Endothelial cell of umbilical vein (primary cell): ENCODE measurements at regions not wholly inside any gene's neighbourhood (a gene's known extent, or its start where the extent isn't known, plus 50 kb on each side); places are given as distances from the start of the nearest gene placed in this dataset.

ENCODE experiments used
- BruUV-seq: library from RNA; stranded (reverse); fragments of 400-500 nt; replicated peaks from 2 replicates; lab custom pipeline; 2021; lab: Mats Ljungman, UMichigan
- CTCF ChIA-PET: fragments of 300-600, 350-600 bp; sonication (Branson Sonifier 250); formaldehyde crosslinking; loops from one replicate; lab custom pipeline; 2021; ENCODE audit warnings: antibody characterized with exemption, inconsistent platforms; lab: Charles Lee
- POLR2A ChIA-PET: fragments of 300-600, 350-600 bp; sonication (Branson Sonifier 250); formaldehyde crosslinking; loops from one replicate; lab custom pipeline; 2021; ENCODE audit warnings: antibody characterized with exemption, inconsistent platforms; lab: Charles Lee
- DNase-seq: peaks from one replicate; pipeline ENCODE4 v3.0.0-alpha.2; 2011; ENCODE audit warnings: low read depth, low spot score
- FAIRE-seq: peaks from 2 replicates; lab custom pipeline; 2011; peaks lifted over from hg19 to GRCh38; lab: Jason Lieb, UNC
- H2AFZ ChIP-seq: 2 replicates; pipeline ENCODE4 v1.6.0; 2012; ENCODE audit warnings: low read depth, low read length, control low read depth, inconsistent platforms
- H3K27ac ChIP-seq: 2 replicates; pipeline ENCODE4 v1.5.1; 2011; ENCODE audit warnings: low read depth, mild to moderate bottlenecking, control low read depth, low read length, moderate library complexity; ENCODE audit not compliant: insufficient read depth
- H3K27me3 ChIP-seq, 2 experiments: 2 replicates each; pipeline versions ENCODE4 v1.6.0 to v1.6.1; 2011; ENCODE audit warnings: low read length in 2 of 2, mixed read lengths in 1 of 2; ENCODE audit not compliant: control insufficient read depth in 2 of 2, insufficient read depth in 2 of 2
- H3K36me3 ChIP-seq, 2 experiments: 2 replicates in 1 of 2; 3 replicates in 1 of 2; pipeline ENCODE4 v1.5.1; 2011; ENCODE audit warnings: low read length in 2 of 2, mild to moderate bottlenecking in 1 of 2, moderate library complexity in 1 of 2; ENCODE audit not compliant: control insufficient read depth in 2 of 2, insufficient read depth in 2 of 2; ENCODE audit errors: extremely low read depth in 1 of 2
- H3K4me1 ChIP-seq: 3 replicates; pipeline ENCODE4 v1.5.1; 2011; ENCODE audit warnings: mild to moderate bottlenecking, low read length; ENCODE audit not compliant: control insufficient read depth, insufficient read depth; ENCODE audit errors: extremely low read depth
- H3K4me2 ChIP-seq: 2 replicates; pipeline ENCODE4 v1.6.1; 2011; ENCODE audit warnings: low read length, control low read depth, mixed read lengths; ENCODE audit not compliant: insufficient read depth
- H3K4me3 ChIP-seq, 3 experiments: fragments of 200-600 bp in 1 of 3; sonication (generic), shearing (Covaris generic) in 1 of 3; replicated peaks in 1 of 3; 2 replicates each; pipeline ENCODE4 v1.5.1; 2011 to 2016; ENCODE audit warnings: control low read depth in 3 of 3, low read length in 3 of 3, mild to moderate bottlenecking in 2 of 3, inconsistent platforms in 1 of 3, low read depth in 1 of 3, moderate library complexity in 1 of 3; ENCODE audit not compliant: insufficient read depth in 1 of 3
- H3K79me2 ChIP-seq: 2 replicates; pipeline ENCODE4 v1.6.0; 2012; ENCODE audit warnings: low read length, inconsistent platforms; ENCODE audit not compliant: control insufficient read depth, insufficient read depth
- H3K9ac ChIP-seq: replicated peaks from 2 replicates; pipeline ENCODE3; 2011; ENCODE audit warnings: low read length, control low read depth; ENCODE audit not compliant: insufficient read depth; ENCODE audit errors: extremely low read depth
- H3K9me1 ChIP-seq: replicated peaks from 3 replicates; pipeline ENCODE4 v1.6.0; 2011; ENCODE audit warnings: mild to moderate bottlenecking, low read length; ENCODE audit not compliant: control insufficient read depth, insufficient read depth; ENCODE audit errors: extremely low read depth
- H3K9me3 ChIP-seq: replicated peaks from 2 replicates; pipeline ENCODE4 v1.5.1; 2012; ENCODE audit warnings: low read length, inconsistent platforms; ENCODE audit not compliant: control insufficient read depth, insufficient read depth
- H4K20me1 ChIP-seq: replicated peaks from 2 replicates; pipeline ENCODE3; 2011; ENCODE audit warnings: mild to moderate bottlenecking, low read length; ENCODE audit not compliant: control insufficient read depth, insufficient read depth; ENCODE audit errors: extremely low read depth
- CTCF ChIP-seq, 2 donors: IDR thresholded peaks; 1 replicate in 1 of 2; 2 replicates in 1 of 2; pipeline ENCODE4 v1.5.1; 2011; ENCODE audit warnings: low read length in 2 of 2, mild to moderate bottlenecking in 2 of 2, moderate library complexity in 2 of 2, control low read depth in 1 of 2, inconsistent platforms in 1 of 2, low read depth in 1 of 2; ENCODE audit not compliant: insufficient read depth in 1 of 2; ENCODE audit errors: extremely low read depth in 1 of 2
- EZH2 ChIP-seq: IDR thresholded peaks from 2 replicates; pipeline ENCODE4 v1.6.1; 2012; ENCODE audit warnings: borderline replicate concordance, low read depth, mild to moderate bottlenecking, moderate library complexity, low read length, inconsistent platforms; ENCODE audit not compliant: severe bottlenecking
- FOS ChIP-seq: IDR thresholded peaks from 2 replicates; pipeline ENCODE4 v1.6.1; 2011; ENCODE audit warnings: mild to moderate bottlenecking, low read length, moderate library complexity, borderline replicate concordance; ENCODE audit not compliant: insufficient read depth
- GATA2 ChIP-seq: IDR thresholded peaks from 2 replicates; pipeline ENCODE4 v1.7.0; 2011; ENCODE audit warnings: low read depth, mild to moderate bottlenecking, moderate library complexity, mixed read lengths, low read length; ENCODE audit not compliant: insufficient read length, insufficient read depth
- JUN ChIP-seq: IDR thresholded peaks from 2 replicates; pipeline ENCODE4 v1.6.1; 2011; ENCODE audit warnings: borderline replicate concordance, low read depth; ENCODE audit not compliant: insufficient read length, insufficient read depth
- MAX ChIP-seq: IDR thresholded peaks from 2 replicates; pipeline ENCODE4 v1.6.1; 2011; ENCODE audit not compliant: insufficient read depth, insufficient read length
- MYC ChIP-seq: IDR thresholded peaks from one replicate; pipeline ENCODE4 v1.6.1; 2011; ENCODE audit warnings: mild to moderate bottlenecking, low read depth, low read length
- POLR2A ChIP-seq: IDR thresholded peaks from 2 replicates; pipeline ENCODE4 v1.6.1; 2012; ENCODE audit warnings: low read depth, mild to moderate bottlenecking, control low read depth, low read length
- POLR2AphosphoS5 ChIP-seq: IDR thresholded peaks from 2 replicates; pipeline ENCODE4 v1.6.1; 2012; ENCODE audit warnings: low read depth, mild to moderate bottlenecking, control low read depth, low read length, moderate library complexity; ENCODE audit not compliant: insufficient read depth
- dilution Hi-C: fragments of 300-500 bp; cut with MboI; formaldehyde crosslinking; loops from one replicate; pipeline ENCODE4 v1.15.0; 2019; ENCODE audit warnings: low sequenced_read_pairs; ENCODE audit not compliant: extremely low pct_ligation_motif_present
- intact Hi-C: fragments of 100-400 bp; cut with micrococcal nuclease; formaldehyde crosslinking; loops from one replicate; pipeline ENCODE4 v1.10.0; 2022

GRCh38 chr16:86952769-86953168 lies 364.4 kb downstream of the C16orf95 start:
- no peak overlapping the region for H3K9ac ChIP-seq
- H3K4me2 ChIP-seq: no peak overlapping the region
- H3K27me3 ChIP-seq: no peaks in the 10 kb centered on the region
- CTCF ChIA-PET: interaction anchor here (1.2 to 1.6 kb wide), 4 partner anchors 23 to 124 kb away, joined by 3 to 6 read pairs (median 5); no protein-coding TSS in a partner anchor
- intact Hi-C loops (loop anchor here (1.0 kb wide), 1 partner anchor 21 kb away; no protein-coding TSS in a partner anchor), dilution Hi-C loops (no loop called here)
- FAIRE-seq (no peak), DNase-seq (no peak)
- POLR2A ChIA-PET: interaction anchor here (1.5 kb wide), 1 partner anchor 23 kb away, joined by 5 read pairs; no protein-coding TSS in a partner anchor
- peak overlapping the region; percentile 36 for H2AFZ ChIP-seq
- no peaks in the 10 kb centered on the region for H4K20me1 ChIP-seq
- no peak overlapping the region for H3K4me3 ChIP-seq
- peaks cover 25% of the 10 kb centered on the region for H3K4me1 ChIP-seq
- no peaks in the 10 kb centered on the region for H3K36me3 ChIP-seq
- no peaks in the 10 kb centered on the region for H3K79me2 ChIP-seq
- TF ChIP-seq POLR2A (no peak), MYC (no peak), POLR2AphosphoS5 (no peak), JUN (no peak), CTCF (IDR thresholded peaks at IDR 0.05; ENCODE audit: extremely low read depth in 1 of 2, insufficient read depth in 1 of 2, low read depth in 1 of 2, low read length in 2 of 2) (no peak), EZH2 (no peak), GATA2 (no peak), MAX (no peak), FOS (no peak)
- H3K27ac ChIP-seq: peak overlapping the region; percentile 87
- H3K9me1 ChIP-seq: no peaks in the 10 kb centered on the region
- no TSS peak for BruUV-seq
- no peaks in the 10 kb centered on the region for H3K9me3 ChIP-seq
